ENCODE measurements at regions not wholly inside any gene's neighbourhood (a gene's known extent, or its start where the extent isn't known, plus 50 kb on each side); places are given as distances from the start of the nearest gene placed in this dataset.

GRCh38 chr22:22745225-22746060 is 101.0 kb downstream of the GGTLC2 start:
- POLR2A ChIA-PET = interaction anchor here (0.7 kb wide), 1 partner anchor 163 kb away, joined by 4 read pairs; no protein-coding TSS in a partner anchor
- no peaks in the 10 kb centered on the region for H3K27me3 ChIP-seq (replicated peaks in 1 of 4; ENCODE audit: control extremely low read depth in 1 of 4, control insufficient read depth in 3 of 4, insufficient read depth in 4 of 4, low read length in 3 of 4)
- TF ChIP-seq CTCF (IDR thresholded peaks at IDR 0.05) = peak; percentile 79
- no peak for TF ChIP-seq EZH2 (IDR thresholded peaks at IDR 0.05; ENCODE audit: borderline replicate concordance, insufficient read depth, low read depth, low read length, poor library complexity, severe bottlenecking)
- intact Hi-C loops (cut with micrococcal nuclease) = loop anchor here (5.0 kb wide), 2 partner anchors 33 to 153 kb away; no protein-coding TSS in a partner anchor
- no peaks in the 10 kb centered on the region for H3K79me2 ChIP-seq (ENCODE audit: control insufficient read depth, insufficient read depth, low read length)
- H4K20me1 ChIP-seq (ENCODE audit: control insufficient read depth, insufficient read depth, low read length, poor library complexity, severe bottlenecking) = no peaks in the 10 kb centered on the region
- H3K4me2 ChIP-seq (replicated peaks; ENCODE audit: low read depth, low read length, poor library complexity, severe bottlenecking) = peak overlapping the region; percentile 66
- H3K27ac ChIP-seq (ENCODE audit: low read length in 2 of 2) = no peak overlapping the region
- H3K36me3 ChIP-seq (replicated peaks in 1 of 2; ENCODE audit: control extremely low read depth in 1 of 2, control insufficient read depth in 1 of 2, extremely low read depth in 1 of 2, insufficient read depth in 2 of 2, low read length in 1 of 2) = no peaks in the 10 kb centered on the region
- ATAC-seq (ENCODE audit: low read depth) (peak; percentile 44), DNase-seq (peak; percentile 69)
- Mint-ChIP-seq H3K4me3 (peak overlapping the region; percentile 50), H3K9me3 (ENCODE audit: insufficient read depth) (no peaks in the 10 kb centered on the region), H3K27ac (peak overlapping the region; percentile 72), H3K27me3 (peaks cover 8% of the 10 kb centered on the region), H3K4me1 (peaks cover 44% of the 10 kb centered on the region)
- no peak overlapping the region for H3K9ac ChIP-seq (ENCODE audit: low read length)
- CTCF ChIA-PET = interaction anchor here (0.6 to 5.6 kb wide), 46 partner anchors 9 to 538 kb away, joined by 3 to 63 read pairs (median 5); partner anchors contain the start of gene GNAZ
- no peak overlapping the region for H3K4me3 ChIP-seq (ENCODE audit: control extremely low read depth in 1 of 5, extremely low read depth in 1 of 5, insufficient read depth in 1 of 5, low read depth in 2 of 5, low read length in 4 of 5)
- WGBS (ENCODE audit: insufficient coverage) = 31% methylated on average over 6 of the region's 8 CpGs
- H3K9me3 ChIP-seq (ENCODE audit: control extremely low read depth in 1 of 3, control insufficient read depth in 2 of 3, insufficient read depth in 1 of 3, low read length in 2 of 3) = peaks cover 0 to 16% (median 0%) of the 10 kb centered on the region in 3 donors
- no peak overlapping the region for H2AFZ ChIP-seq (ENCODE audit: insufficient read depth, low read depth, low read length, poor library complexity, severe bottlenecking)
- H3K4me1 ChIP-seq (ENCODE audit: control insufficient read depth in 2 of 2, insufficient read depth in 2 of 2, low read length in 2 of 2) = peaks cover 33 to 40% of the 10 kb centered on the region in 2 donors
